ENCODE measurements at regions not wholly inside any gene's neighbourhood (a gene's known extent, or its start where the extent isn't known, plus 50 kb on each side); places are given as distances from the start of the nearest gene placed in this dataset.

DNA sequence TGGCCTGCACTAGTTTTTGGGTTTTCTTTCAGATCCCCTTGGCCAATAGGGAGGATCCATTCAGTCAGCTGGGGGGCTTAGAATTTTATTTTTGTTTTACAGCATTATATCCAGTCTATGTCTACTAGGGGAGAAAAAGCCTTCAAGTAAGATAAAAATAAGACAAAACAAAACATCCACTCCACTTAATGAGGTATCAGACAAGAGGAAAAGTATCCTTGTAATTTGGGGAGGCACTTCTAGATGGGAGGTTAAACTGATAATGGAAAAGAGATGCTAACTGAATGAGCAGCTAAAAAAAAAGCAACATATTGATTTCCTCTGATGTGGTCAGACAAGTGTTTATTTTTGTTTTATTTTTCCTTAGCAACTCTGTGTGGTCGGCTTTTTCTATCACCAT lies 278.0 kb upstream of the ANO3 start:
- DNase-seq, result no peak

DNA sequence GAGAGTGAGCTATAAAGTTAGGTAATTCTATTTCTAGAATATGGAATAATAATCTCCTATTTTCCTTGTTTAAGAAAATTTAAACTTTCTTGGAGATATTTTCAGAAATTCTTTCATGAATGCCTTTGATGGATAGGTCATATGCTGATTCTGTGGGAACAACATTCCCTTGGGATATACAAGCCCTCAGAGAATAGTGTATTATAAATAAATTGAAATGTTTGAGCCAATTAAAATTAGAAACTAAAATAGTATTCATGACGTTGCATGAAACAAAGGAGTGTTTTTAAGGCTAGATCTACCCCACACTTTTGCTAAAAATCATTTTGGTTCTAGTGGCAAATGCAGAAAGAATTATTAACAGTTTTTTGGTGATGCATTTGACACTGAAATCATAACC lies 269.3 kb upstream of the ANO3 start:
- no peak for DNase-seq

DNA sequence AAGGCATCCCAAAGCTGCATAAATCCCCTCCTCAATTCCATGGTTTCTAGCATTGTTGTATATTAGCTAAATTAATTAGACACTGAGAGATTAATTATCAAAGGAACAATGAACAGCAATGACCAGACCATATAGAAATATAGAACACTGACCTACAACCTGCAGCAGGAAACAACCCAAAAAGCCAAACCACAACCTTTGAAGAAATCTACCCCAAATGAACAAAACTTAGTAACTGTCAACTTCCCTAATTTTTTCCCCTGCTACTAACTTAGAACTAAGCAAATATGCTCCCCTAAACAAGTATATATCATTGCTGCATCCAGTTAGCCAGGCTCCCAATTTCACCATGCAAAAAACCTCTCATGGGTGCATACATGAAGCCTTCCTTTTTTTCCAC lies 268.0 kb upstream of the ANO3 start:
- DNase-seq, result no peak

DNA sequence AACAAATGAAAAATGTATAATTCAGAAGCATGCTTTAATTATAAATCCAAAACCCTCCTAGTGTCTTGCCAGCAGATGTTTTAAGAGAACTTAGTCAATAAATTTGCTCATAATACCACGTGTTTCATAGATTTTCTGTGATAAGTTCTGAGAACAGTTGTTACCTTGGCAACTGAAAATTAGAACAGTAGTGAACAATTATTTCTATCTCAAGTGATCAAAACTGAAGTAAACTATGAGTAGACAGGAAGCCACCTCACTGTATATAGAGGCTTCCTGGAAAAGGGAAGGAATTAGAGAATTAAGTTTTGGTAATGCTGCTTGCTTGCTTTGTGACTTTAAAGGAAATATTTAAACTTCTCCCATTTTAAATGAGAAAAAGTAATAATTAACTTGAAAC lies 266.0 kb upstream of the ANO3 start:
- peak; percentile 45 for DNase-seq

DNA sequence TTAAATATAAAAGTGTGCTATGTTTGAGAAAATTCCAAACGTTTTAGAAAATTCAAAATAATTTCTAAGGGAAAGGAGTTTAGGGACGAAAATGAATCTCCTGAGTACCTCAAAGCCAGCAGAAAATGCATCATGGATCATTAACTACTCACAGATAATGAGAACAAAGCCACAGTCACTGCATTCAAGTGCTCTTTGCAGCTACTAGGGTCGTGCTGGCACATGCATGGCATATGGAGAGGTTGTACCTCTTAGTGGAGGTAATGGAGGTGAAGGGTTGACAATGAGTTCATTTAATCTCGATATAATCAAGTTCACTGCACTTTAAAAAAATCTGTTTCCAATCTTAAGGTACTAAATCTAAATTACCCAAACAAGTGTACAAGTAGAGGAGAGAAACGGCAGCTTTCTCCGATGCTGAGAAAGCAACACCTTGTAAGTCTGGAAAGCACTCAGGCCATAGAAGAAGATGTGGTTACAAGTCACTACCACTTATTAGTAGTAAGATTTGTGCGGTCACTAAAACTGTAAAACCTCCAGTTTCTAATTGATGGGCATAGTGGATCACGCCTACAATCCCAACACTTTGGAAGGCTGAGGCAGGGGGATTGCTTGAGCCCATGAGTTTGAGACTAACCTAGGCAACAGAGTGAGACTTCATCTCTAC lies 261.1 kb upstream of the ANO3 start:
- no peak for DNase-seq

DNA sequence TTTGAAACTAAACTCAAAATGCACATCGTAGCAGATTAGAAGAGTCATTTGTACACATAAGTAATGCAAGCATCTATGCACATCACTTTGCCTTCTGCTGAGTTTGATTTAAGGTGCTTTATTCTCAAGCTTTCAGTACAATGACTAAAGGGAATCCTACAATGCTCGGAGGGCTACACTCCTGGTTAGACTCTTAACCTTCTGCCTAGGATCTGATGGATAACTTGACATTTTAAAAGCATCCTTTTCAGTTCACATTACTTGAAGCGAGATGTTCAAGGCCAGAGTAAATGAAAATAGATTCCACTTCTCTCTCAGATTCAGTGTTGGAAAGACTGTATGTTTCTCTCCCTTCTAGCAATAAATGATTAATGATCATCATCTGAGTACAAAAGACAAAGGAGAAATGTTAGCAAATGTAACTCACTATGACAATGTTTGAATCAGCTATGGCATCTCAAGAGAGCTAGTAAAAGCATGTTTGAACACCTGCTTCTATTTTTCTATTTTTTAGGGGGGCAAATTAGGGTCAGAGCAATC lies 259.2 kb upstream of the ANO3 start:
- no peak for DNase-seq

DNA sequence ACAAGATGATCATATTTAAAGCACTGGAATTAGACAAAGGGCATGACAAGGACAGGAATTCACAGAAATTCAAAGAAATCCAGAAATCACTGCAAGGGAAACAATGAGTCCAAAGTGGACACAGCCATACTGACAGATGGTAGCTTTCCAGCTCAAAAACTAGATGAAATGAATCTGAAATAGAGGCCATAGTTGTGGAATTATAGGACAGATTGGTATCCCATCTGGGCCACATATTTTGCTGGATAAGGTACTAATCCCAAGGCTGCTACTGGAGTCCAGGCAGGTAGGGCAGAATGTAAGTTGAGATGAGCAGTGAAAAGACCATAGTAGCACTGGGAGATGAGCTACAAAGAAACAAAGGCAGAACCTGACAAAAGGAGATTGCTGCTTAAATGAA lies 258.3 kb upstream of the ANO3 start:
- DNase-seq, result no peak

DNA sequence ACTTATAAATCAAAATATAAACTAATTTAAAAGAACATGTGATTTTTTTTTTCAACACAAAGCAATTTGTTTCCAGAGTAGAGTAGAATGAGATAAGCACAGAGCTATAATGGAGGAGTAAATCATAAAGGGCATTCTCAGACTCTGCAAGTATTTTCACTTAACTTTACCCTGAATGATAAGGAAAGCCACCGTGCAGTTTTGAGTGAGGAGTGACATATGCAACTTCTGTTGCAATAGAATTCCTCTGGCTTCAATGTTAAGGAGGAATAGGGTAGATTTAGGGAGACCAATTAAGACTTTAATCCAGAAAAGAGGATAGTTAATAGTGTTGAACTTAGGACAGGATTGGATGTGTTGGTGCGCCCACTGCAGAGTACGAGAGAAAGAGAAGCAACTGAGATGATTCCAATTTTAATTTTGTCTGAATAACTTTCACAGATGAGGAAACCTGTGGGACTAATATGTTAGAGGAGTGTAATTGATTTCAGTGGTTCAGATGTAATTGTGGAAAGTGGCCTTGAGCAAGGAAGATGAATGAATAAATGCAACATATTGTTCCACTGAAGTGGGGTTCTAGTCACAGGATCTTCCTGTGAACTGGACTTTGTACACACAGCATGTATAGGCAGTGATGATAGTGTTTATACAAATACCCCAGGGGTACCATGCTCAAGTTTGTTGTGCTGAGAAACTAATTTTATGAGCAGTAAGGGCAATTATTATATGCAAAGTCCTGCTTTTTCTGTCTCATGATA lies 255.5 kb upstream of the ANO3 start:
- no peak for DNase-seq

DNA sequence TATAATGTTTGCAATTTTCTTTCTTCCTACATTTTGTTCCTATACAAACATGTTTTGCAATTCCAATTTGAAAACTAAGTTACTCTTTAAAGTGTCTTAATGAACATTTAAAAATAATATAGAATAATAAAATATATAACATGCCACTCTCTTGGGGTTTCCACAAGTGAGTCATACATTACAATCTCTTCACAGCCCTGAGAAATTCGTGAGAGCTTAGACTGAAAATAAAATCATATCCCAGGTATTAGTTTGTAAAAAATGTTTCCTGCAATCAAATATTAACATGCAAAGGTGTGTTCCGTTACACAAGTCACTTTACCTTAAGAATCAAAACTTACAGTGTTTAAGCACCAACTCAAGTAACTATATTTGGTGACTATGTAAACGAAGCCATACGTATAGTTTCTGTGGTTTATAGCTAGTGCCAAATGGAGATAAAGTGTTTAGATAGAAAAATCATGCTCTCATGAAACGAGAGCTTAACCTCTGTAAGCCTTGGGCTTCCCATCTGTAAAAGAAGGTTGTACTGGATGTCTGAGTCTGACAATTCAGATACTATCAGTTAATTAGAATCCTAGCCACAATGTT lies 253.6 kb upstream of the ANO3 start:
- no peak for DNase-seq

DNA sequence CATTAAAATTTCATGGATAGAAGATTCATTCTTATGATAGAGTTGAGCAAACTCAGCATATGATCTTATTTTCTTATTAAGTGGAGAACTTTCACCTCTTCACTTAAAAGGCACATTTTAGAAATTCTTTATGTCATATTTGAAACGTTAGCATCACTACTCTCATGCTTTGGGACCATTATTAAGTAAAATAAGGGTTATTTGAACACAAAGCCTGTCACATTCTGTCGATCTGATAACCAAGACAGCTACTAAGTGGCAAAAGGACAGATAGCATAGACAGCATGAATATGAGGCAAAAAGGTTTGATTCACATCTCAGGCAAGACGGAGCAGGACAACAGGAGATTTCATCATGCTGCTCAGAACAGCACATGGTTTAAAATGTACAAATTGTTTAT lies 247.6 kb upstream of the ANO3 start:
- no peak for DNase-seq

DNA sequence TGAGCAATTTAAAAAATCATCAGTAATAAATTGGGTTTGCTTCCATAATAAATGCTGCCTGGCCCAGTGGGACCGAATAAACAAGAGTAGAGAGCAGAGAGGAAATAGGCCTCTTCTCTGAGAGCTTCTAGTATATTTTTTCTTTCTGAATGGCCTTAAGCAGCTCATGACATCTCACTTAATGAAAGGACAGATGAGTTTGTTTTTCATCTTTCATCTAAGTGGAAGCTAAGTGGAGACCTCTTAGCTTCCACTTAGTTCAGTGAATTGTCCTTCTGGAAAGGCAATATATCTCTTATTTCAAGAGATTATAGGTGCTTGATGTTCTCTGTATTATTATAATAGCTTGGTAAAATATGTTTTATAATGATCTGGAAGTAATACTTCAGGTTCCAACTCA lies 245.9 kb upstream of the ANO3 start:
- DNase-seq, result no peak

DNA sequence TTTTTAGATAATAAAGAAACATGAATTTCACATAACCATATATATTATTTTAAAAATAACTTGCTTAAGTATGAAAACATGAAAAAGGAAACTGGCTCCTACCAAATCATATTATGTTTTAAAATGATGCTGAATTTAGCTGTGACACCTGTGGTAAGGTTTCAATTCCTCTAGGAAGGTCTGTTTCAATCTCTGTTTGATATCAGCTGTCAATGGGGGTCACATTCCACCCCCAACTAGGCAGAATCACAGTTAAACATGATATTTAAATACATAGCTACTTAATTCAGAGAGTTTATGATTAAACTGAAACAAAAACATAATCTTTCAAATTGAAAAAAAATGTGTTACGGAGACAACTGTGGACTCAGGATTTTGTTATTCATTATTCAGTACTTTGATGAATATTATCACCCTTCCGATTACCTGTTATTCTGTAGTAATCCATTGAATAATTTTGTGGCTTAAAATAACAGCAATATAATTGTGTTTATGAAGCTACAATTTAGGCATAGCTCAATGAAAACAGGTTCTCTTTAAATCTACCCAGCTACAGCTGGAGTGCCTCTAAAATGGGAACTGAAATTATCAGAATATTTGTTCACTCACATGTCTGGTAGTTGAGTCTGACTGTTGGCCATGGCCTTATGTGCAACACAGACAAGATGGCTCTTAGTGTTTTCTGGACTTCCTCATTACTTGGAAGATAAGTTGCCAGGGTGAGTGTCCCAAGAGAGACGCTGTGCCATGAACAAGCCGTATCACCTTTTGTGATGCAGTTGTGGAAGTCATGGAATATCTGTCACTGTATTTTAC lies 244.6 kb upstream of the ANO3 start:
- DNase-seq, result no peak

DNA sequence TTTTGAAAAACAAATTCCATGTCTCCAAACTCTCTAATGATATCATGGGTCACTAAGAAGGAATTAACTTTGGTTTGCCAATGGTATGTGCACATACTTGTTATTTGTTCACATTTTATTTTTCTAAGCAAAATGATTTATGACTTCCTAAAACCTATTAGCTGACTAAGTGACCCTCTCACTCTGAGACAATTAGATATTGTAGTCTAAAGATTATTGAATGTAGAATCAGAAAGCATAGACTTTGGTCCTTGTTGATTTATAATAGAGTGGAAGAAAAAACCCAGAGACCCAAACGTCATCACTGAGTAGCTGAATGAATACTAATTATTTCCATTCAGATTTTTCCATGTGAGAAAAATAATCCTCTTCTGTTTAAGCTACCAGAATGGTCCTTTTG lies 243.5 kb upstream of the ANO3 start:
- no peak for DNase-seq

DNA sequence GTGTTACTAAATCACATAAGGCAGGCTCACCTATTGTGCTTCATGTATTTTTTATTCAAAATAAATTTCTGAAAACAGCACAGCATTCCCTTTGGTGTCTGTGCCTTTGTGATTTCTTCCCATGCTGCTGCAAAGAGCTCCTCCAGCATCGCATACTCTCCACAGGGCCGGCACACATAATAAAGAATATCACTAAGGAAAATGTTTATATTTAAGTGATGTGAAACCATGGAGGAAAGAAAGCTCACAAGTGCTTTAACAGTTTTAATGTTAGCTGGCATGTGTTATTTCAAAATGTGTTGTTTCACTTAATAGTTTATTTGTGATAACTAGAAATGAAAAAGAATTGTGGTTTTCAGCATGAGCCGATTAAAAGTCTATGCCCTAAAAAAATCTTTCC lies 241.3 kb upstream of the ANO3 start:
- no peak for DNase-seq

DNA sequence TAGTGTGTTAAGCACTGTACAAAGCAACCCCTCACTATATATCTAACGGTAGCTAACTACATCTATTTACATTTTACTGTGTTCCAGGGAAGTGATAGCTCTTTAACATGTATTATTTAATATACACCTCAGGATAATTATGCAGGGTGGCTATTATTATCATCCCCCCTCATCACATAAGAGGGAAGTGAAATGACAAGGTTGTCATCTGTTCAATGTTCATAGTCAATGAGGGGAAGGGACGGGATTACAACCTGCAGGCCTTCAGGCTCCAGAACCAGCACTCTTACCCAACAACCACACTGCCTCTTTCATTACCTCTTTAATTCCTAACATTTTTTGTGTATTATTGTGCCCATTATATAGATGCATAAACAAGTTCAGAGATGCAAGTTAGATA lies 238.7 kb upstream of the ANO3 start:
- DNase-seq, result no peak

DNA sequence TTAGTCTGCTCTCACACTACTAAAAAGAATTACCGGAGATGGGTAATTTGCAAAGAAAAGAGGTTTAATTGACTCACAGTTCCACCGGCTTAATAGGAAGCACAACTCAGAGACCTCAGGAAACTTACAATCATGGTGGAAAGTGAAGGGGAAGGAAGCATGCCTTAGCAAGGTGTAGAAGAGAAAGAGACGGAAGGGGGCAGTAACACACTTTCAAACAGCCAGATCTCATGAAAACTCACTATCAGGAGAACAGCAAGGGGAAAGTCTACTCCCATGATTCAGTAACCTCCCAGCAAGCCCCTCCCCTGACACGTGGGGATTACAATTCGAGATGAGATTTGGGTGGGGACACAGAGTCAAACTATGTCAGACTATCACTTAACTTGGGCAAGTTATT lies 236.6 kb upstream of the ANO3 start:
- DNase-seq, result no peak

DNA sequence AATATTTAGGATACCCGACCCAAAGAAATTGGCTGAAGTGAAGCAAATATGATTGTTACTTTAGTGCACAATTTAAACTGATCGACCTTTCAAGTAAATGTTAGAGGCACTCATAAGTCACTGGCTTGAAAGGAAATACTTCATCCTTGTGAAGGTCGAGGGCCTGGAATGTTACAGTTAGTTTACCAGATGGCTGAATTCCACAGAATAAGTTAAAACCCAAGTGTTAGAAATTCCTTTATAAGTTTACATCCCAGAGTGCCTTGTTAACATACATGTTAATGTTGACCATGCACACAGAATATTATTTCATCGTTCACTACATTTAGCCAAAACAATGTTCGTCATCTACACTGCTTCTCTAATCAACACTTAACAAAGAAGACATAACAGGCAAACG lies 235.5 kb upstream of the ANO3 start:
- DNase-seq, result no peak

DNA sequence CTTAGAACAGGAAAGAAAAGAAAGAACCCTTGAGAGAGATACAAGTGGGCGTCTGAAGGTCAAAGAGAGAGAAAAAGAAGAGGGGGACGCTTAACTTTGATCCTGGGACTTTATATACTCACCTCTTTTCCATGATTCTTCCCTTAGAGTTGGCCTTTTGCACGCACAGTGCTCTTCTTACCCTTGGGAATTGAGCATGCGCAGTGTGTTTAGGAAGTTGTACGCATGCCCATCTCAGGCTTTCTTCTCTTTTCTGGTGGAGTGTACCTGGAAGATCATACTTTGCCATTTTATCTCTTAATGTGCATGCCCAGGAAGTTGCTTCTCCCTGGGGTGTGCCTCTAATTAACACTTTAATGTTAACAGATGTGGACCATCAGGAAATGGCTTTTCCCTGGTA lies 229.6 kb upstream of the ANO3 start:
- no peak for DNase-seq

DNA sequence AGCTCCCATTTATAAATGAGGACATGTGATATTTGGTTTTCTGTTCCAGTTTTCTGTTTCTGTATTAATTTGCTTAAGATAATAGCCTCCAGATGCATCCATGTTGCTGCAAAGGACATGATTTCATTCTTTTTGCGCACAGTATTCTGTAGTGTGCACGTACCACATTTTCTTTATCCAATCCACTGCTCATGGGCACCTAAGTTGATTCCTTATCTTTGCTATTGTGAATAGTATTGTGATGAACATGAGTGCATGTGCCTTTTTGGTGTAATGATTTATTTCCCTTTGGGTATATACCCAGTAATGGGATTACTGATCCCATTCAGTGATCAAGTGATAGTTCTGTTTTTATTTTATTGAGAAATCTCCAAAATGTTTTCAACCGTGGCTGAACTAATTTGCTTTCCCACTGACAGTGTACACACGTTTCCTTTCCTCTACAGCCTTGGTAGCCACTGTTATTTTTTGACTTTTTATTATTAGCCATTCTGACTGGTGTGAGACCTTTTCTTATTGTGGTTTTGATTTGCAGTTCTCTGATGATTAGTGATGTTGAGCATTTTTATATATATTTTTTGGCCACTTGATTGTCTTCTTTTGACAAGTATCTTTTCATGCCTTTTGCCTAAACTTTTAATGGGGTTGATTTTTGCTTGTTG lies 226.0 kb upstream of the ANO3 start:
- no peak for DNase-seq

DNA sequence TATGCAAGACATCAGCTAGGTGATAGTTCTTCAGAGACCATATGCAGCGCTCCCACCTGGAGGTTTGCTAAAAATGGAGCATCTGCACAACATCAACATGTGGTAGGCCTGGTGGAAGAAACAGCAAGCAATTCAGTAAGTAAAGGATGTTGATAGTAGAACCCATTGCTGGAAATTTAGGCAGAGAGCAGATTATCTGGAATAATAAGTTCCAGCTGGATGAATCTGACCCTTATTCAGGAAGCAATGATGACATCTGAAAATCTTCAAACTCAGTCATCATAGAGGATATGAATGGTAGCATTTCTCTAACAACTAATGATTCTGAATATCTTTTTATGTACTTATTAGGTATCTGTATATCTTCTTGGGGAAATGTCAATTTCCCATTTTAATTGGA lies 225.2 kb upstream of the ANO3 start:
- DNase-seq, result no peak

DNA sequence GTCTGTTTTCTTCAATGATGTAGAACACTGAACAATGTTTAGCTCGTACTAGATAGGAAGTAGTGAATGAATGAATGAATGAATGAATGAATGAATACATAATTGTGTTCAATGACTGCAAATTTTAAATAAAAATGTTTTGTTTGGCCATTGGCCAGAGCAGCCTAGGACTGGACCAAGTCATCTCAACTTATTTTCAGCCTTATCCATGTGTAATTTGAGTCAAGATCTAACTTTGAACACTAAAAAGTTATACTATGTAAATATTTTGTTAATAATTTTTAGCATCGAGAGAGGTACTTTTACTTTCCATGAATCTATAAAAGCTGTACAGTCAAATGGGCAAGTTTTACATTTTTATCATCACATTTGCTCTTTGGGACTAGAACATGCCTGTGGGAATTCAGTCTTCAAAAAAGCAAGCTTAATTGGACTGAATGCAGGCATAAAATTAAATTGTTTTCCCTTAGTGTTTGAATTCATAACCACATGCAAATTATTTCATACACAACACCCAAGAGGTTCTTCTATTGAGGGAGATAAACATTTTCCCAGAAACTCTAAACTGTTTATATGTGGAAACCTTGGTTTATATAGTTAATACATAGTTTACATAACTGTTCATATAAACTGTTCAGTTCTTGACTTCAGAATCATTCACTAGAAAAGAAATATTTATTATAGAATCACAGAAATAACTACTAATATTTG lies 222.1 kb upstream of the ANO3 start:
- DNase-seq, result no peak

DNA sequence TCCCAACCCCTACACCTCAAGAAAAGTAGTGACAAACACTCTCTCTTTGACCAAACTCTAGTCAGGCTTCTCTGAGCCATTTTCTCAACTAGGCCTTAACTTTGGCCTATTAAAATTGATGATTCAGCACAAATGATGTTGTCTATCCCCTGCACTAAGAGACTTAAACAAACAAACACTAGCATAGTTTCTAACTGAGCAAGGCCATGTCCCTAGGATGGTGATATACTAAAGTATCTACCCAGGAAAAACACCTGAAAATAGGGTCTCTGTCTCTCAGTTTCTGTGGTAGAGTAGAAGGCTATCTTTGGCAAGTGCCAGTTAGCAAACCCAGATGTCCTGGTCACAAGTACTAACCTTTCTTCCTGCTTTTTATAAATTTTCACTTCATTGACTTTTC lies 219.7 kb upstream of the ANO3 start:
- DNase-seq, result no peak
